PC-3 (cell line): ENCODE measurements at regions not wholly inside any gene's neighbourhood (a gene's known extent, or its start where the extent isn't known, plus 50 kb on each side); places are given as distances from the start of the nearest gene placed in this dataset.

Experiments
- EZH2 ChIP-seq: fragments of 300-600 bp; sonication (generic); IDR thresholded peaks from one replicate; pipeline ENCODE4 v1.6.1; 2017; ENCODE audit warnings: antibody characterized with exemption, mild to moderate bottlenecking, low read length; ENCODE audit not compliant: unreplicated experiment
- TF ChIP-seq, protein P1 (sequence below): fragments of 300-600 bp; sonication (generic); conservative IDR thresholded peaks from 2 replicates; pipeline ENCODE4 v1.5.1; 2017; ENCODE audit warnings: antibody characterized with exemption, low read depth, mild to moderate bottlenecking, low read length

- TF ChIP-seq, protein P1, sequence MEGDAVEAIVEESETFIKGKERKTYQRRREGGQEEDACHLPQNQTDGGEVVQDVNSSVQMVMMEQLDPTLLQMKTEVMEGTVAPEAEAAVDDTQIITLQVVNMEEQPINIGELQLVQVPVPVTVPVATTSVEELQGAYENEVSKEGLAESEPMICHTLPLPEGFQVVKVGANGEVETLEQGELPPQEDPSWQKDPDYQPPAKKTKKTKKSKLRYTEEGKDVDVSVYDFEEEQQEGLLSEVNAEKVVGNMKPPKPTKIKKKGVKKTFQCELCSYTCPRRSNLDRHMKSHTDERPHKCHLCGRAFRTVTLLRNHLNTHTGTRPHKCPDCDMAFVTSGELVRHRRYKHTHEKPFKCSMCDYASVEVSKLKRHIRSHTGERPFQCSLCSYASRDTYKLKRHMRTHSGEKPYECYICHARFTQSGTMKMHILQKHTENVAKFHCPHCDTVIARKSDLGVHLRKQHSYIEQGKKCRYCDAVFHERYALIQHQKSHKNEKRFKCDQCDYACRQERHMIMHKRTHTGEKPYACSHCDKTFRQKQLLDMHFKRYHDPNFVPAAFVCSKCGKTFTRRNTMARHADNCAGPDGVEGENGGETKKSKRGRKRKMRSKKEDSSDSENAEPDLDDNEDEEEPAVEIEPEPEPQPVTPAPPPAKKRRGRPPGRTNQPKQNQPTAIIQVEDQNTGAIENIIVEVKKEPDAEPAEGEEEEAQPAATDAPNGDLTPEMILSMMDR: no peak
- no peak for TF ChIP-seq EZH2
Observed at GRCh38 chr15:93478947-93479346, 389.9 kb upstream of the RGMA start.
